Body of pancreas (tissue), 4 donors: ENCODE measurements at regions not wholly inside any gene's neighbourhood (a gene's known extent, or its start where the extent isn't known, plus 50 kb on each side); places are given as distances from the start of the nearest gene placed in this dataset.

Experiments
- ATAC-seq: fragments of 150-250 bp; one replicate; pipeline ENCODE4 v1.9.1; 2016
- DNase-seq, 4 donors: peaks; one replicate each; pipeline ENCODE4 v3.0.0-alpha.2; 2019
- H3K27ac ChIP-seq, 4 donors: fragments of 200-600 bp; sonication (generic); 1 replicate in 3 of 4; 2 replicates in 1 of 4; pipeline versions ENCODE4 v1.5.1 to v1.6.1; 2016 to 2019; ENCODE audit warnings: mild to moderate bottlenecking in 1 of 4, mixed read lengths in 1 of 4, moderate library complexity in 1 of 4
- H3K27me3 ChIP-seq, 2 donors: fragments of 200-600 bp; sonication (generic); one replicate each; pipeline ENCODE4 v1.6.0; 2016; ENCODE audit warnings: mild to moderate bottlenecking in 1 of 2
- H3K36me3 ChIP-seq, 2 donors: fragments of 200-600 bp; sonication (generic); replicated peaks in 1 of 2; 2 replicates each; pipeline ENCODE4 v1.5.1; 2016; ENCODE audit warnings: low read depth in 2 of 2; ENCODE audit not compliant: insufficient read depth in 1 of 2
- H3K4me1 ChIP-seq: fragments of 200-600 bp; sonication (generic); one replicate; pipeline ENCODE4 v1.6.0; 2016
- H3K4me3 ChIP-seq, 2 donors: fragments of 200-600 bp; sonication (generic); 1 replicate in 1 of 2; 2 replicates in 1 of 2; pipeline ENCODE4 v1.5.1; 2016 to 2019
- H3K9me3 ChIP-seq, 3 donors: fragments of 200-600 bp; sonication (generic); 1 replicate in 2 of 3; 2 replicates in 1 of 3; pipeline ENCODE4 v1.5.1; 2016
- POLR2A ChIP-seq, 3 donors: fragments of 450-650 bp; IDR thresholded peaks; one replicate each; pipeline ENCODE4 v1.6.1; 2016; ENCODE audit warnings: antibody characterized with exemption in 3 of 3, mild to moderate bottlenecking in 2 of 3
- WGBS, 2 donors: methylation state at CpG; one replicate each; pipeline ENCODE4 v1.1.5; 2017; 5-methylcytosine and 5-hydroxymethylcytosine counted together
- intact Hi-C: fragments of 100-400 bp; cut with DNase I; formaldehyde crosslinking; loops from one replicate; pipeline ENCODE4 v1.15.1; 2023
- TF ChIP-seq, protein P1 (sequence below), 7 experiments: fragments of 450-650 bp in 4 of 7; fragments of 200-600 bp in 3 of 7; sonication (generic) in 3 of 7; IDR thresholded peaks; one replicate each; pipeline ENCODE4 v1.5.1; 2016 to 2019; ENCODE audit warnings: antibody characterized with exemption in 7 of 7

DNA sequence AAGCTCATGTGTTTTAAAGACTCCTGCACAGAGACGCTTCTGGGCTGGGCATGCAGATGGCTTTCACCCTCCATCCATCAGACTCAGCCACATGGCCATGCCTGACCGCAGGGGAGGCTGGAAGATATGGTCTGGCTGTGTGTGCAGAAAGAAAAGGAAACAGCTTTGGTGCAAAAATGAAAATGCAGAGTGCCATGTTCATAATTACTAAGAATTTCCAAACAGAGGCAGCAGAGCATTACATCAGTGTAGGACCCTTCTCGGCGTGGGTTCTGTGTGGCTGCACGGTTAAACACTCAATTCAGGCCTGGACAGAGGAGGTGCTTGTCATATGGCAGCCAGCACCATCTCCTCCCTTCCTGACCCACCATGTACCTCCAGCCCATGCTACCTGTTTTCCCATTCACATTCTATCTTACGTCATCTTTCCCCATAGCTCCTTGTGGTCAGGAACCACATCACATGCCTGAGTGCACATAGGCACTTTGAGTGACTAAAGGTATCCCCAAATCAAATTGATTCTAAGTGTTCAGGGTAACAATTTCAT is 200.3 kb upstream of the ID2 start:
- 81 to 83% methylated on average over 6 of the region's 6 CpGs for WGBS, 2 donors
- intact Hi-C loops: no loop called here
- Histone ChIP-seq H3K4me3 (no peak overlapping the region), H3K9me3 (no peaks in the 10 kb centered on the region), H3K27me3 (no peaks in the 10 kb centered on the region), H3K27ac (no peak overlapping the region), H3K4me1 (peaks cover 27% of the 10 kb centered on the region), H3K36me3 (no peaks in the 10 kb centered on the region)
- DNase-seq (no peak), ATAC-seq (no peak)
- TF ChIP-seq, protein P1, sequence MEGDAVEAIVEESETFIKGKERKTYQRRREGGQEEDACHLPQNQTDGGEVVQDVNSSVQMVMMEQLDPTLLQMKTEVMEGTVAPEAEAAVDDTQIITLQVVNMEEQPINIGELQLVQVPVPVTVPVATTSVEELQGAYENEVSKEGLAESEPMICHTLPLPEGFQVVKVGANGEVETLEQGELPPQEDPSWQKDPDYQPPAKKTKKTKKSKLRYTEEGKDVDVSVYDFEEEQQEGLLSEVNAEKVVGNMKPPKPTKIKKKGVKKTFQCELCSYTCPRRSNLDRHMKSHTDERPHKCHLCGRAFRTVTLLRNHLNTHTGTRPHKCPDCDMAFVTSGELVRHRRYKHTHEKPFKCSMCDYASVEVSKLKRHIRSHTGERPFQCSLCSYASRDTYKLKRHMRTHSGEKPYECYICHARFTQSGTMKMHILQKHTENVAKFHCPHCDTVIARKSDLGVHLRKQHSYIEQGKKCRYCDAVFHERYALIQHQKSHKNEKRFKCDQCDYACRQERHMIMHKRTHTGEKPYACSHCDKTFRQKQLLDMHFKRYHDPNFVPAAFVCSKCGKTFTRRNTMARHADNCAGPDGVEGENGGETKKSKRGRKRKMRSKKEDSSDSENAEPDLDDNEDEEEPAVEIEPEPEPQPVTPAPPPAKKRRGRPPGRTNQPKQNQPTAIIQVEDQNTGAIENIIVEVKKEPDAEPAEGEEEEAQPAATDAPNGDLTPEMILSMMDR (IDR thresholded peaks at IDR 0.05): no peak
- TF ChIP-seq POLR2A (IDR thresholded peaks at IDR 0.05): no peak

GRCh38 chr2:8482432-8482831 is 199.4 kb upstream of the ID2 start:
- Histone ChIP-seq H3K36me3 (no peaks in the 10 kb centered on the region), H3K9me3 (no peaks in the 10 kb centered on the region), H3K4me1 (peaks cover 23% of the 10 kb centered on the region), H3K4me3 (no peak overlapping the region), H3K27ac (no peak overlapping the region), H3K27me3 (no peaks in the 10 kb centered on the region)
- ATAC-seq: no peak
- no peak for DNase-seq
- TF ChIP-seq, protein P1 (IDR thresholded peaks at IDR 0.05): no peak
- no peak for TF ChIP-seq POLR2A (IDR thresholded peaks at IDR 0.05)
- 67 to 85% methylated on average over 4 of the region's 4 CpGs for WGBS, 2 donors
- intact Hi-C loops: no loop called here

DNA sequence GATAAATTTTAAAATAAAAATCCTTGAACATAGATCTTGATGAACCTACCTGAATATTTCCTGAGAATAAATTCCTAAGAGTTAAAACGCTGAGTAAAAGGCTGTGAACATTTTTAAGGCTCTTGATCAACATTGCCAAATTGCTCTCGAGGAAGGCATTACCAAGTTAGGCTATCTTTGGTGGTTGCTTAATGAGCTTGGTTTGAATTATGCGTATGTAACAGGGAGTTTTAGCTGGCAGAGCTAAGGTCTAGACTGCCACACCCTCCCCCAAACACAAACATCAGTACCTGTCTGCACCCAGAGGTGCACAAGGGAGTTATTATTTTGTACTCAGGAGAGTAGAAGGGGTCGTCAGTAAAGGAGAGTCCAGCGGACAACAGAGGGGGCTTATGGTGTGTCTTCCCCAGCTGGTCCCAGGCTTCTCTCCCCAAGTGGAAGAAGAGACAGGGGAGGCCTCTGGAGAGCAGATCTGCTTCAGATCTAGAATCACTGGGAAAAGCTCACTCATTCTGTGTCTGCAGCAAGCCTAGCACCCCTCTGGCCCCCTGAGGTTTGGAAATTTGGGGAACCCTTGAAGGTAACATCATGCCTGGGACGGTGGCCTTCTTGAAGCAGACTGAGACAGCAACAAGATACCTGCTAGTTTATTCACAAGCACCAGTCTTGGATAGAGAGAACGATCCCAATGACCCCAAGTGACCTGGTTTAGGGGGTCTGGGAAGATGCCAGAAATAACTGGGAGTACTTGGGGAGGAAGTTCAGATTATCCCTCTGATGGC is 197.2 kb upstream of the ID2 start:
- ATAC-seq: no peak
- DNase-seq: no peak
- no peaks in the 10 kb centered on the region for H3K36me3 ChIP-seq
- TF ChIP-seq, protein P1 (IDR thresholded peaks at IDR 0.05): no peak
- H3K4me1 ChIP-seq: peaks cover 6% of the 10 kb centered on the region
- no peak overlapping the region for H3K4me3 ChIP-seq
- WGBS, 2 donors: 80 to 81% methylated on average over 7 of the region's 7 CpGs
- intact Hi-C loops: no loop called here
- no peak overlapping the region for H3K27ac ChIP-seq
- no peaks in the 10 kb centered on the region for H3K27me3 ChIP-seq
- H3K9me3 ChIP-seq: no peaks in the 10 kb centered on the region

- Histone ChIP-seq H3K4me1 (peaks cover 10% of the 10 kb centered on the region), H3K36me3 (no peaks in the 10 kb centered on the region), H3K4me3 (no peak overlapping the region), H3K27ac (no peak overlapping the region), H3K9me3 (no peaks in the 10 kb centered on the region), H3K27me3 (no peaks in the 10 kb centered on the region)
- TF ChIP-seq POLR2A (IDR thresholded peaks at IDR 0.05): no peak
- TF ChIP-seq, protein P1 (IDR thresholded peaks at IDR 0.05): no peak
- DNase-seq: no peak
- ATAC-seq: no peak
- 36% methylated on average over 2 of the region's 2 CpGs for WGBS, 2 donors
- intact Hi-C loops: no loop called here
Measured at GRCh38 chr2:8485736-8486135, 196.1 kb upstream of the ID2 start.

DNA sequence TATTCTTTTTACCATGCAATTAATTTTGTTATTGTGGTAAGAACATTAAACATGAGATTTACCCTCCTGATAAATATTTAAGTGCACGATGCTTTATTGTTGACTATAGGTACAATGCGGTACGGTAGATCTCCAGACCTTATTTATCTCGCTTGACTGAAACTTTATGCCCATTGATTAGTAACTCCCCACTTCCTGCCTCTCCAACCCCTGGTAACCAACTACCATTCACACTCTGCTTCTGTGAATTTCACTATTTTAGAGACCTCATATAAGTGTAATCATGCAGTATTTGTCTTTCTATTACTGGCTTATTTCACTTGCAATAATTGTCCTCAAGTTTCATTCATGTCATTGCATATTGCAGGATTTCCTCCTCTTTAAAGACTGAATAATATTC is 195.7 kb upstream of the ID2 start:
- no peaks in the 10 kb centered on the region for H3K9me3 ChIP-seq
- no peak for DNase-seq
- no peak overlapping the region for H3K27ac ChIP-seq
- intact Hi-C loops: no loop called here
- H3K4me3 ChIP-seq: no peak overlapping the region
- peaks cover 14% of the 10 kb centered on the region for H3K4me1 ChIP-seq
- H3K27me3 ChIP-seq: no peaks in the 10 kb centered on the region
- TF ChIP-seq, protein P1 (IDR thresholded peaks at IDR 0.05): no peak
- TF ChIP-seq POLR2A (IDR thresholded peaks at IDR 0.05): no peak
- 79 to 91% methylated on average over 4 of the region's 4 CpGs for WGBS, 2 donors
- ATAC-seq: no peak
- no peaks in the 10 kb centered on the region for H3K36me3 ChIP-seq
